B cell (primary cell): ENCODE measurements at regions not wholly inside any gene's neighbourhood (a gene's known extent, or its start where the extent isn't known, plus 50 kb on each side); places are given as distances from the start of the nearest gene placed in this dataset.

Source experiments
- ATAC-seq: fragments of 200-7000 bp; cut with Tn5 transposase; one replicate; pipeline ENCODE4 v1.10.0; 2021; ENCODE audit warnings: low read depth, mild to moderate bottlenecking, moderate number of reproducible peaks, moderate library complexity
- CTCF ChIA-PET: fragments of 350-600 bp; sonication (Branson Sonifier 250); formaldehyde crosslinking; loops from one replicate; lab custom pipeline; 2021; ENCODE audit warnings: antibody characterized with exemption, inconsistent platforms; lab: Charles Lee
- POLR2A ChIA-PET: fragments of 350-600 bp; sonication (Branson Sonifier 250); formaldehyde crosslinking; loops from one replicate; lab custom pipeline; 2021; ENCODE audit warnings: antibody characterized with exemption; lab: Charles Lee
- DNase-seq: peaks from one replicate; pipeline ENCODE4 v3.0.0; 2013
- H2AFZ ChIP-seq: 2 replicates; pipeline ENCODE4 v1.6.1; 2012; ENCODE audit warnings: mild to moderate bottlenecking, low read depth, low read length; ENCODE audit not compliant: insufficient read depth, poor library complexity, severe bottlenecking
- H3K27ac ChIP-seq, 2 donors: 1 replicate in 1 of 2; 2 replicates in 1 of 2; pipeline ENCODE4 v1.5.1; 2012 to 2013; ENCODE audit warnings: low read length in 2 of 2, mild to moderate bottlenecking in 2 of 2, moderate library complexity in 1 of 2
- H3K27me3 ChIP-seq, 4 experiments: fragments of 200-600 bp in 1 of 4; sonication (generic) in 1 of 4; replicated peaks in 1 of 4; 1 replicate in 2 of 4; 2 replicates in 2 of 4; pipeline versions ENCODE4 v1.6.1 to v1.7.0; 2013 to 2016; ENCODE audit warnings: low read length in 3 of 4, mild to moderate bottlenecking in 2 of 4, mixed read lengths in 1 of 4, moderate library complexity in 1 of 4; ENCODE audit not compliant: insufficient read depth in 4 of 4, control insufficient read depth in 3 of 4; ENCODE audit errors: control extremely low read depth in 1 of 4
- H3K36me3 ChIP-seq, 2 experiments: replicated peaks in 1 of 2; 1 replicate in 1 of 2; 2 replicates in 1 of 2; pipeline versions ENCODE4 v1.6.1 to v1.7.1; 2013; ENCODE audit warnings: low read length in 1 of 2; ENCODE audit not compliant: insufficient read depth in 2 of 2, control insufficient read depth in 1 of 2; ENCODE audit errors: control extremely low read depth in 1 of 2, extremely low read depth in 1 of 2
- H3K4me1 ChIP-seq, 2 donors: fragments of 200-600 bp in 1 of 2; sonication (generic) in 1 of 2; 1 replicate in 1 of 2; 2 replicates in 1 of 2; pipeline versions ENCODE4 v1.5.1 to v1.6.1; 2013 to 2017; ENCODE audit warnings: low read length in 2 of 2; ENCODE audit not compliant: control insufficient read depth in 2 of 2, insufficient read depth in 2 of 2
- H3K4me2 ChIP-seq: replicated peaks from 2 replicates; pipeline ENCODE3; 2012; ENCODE audit warnings: mild to moderate bottlenecking, low read depth, low read length; ENCODE audit not compliant: poor library complexity, severe bottlenecking
- H3K4me3 ChIP-seq, 5 experiments: fragments of 200-600 bp in 1 of 5; sonication (generic) in 1 of 5; 1 replicate in 3 of 5; 2 replicates in 2 of 5; pipeline versions ENCODE4 v1.5.1 to v1.7.0; 2011 to 2016; ENCODE audit warnings: low read length in 4 of 5, mild to moderate bottlenecking in 4 of 5, low read depth in 2 of 5, control low read depth in 1 of 5, moderate library complexity in 1 of 5; ENCODE audit not compliant: insufficient read depth in 1 of 5; ENCODE audit errors: control extremely low read depth in 1 of 5, extremely low read depth in 1 of 5
- H3K79me2 ChIP-seq: fragments of 200-600 bp; sonication (generic); one replicate; pipeline ENCODE4 v1.6.0; 2016; ENCODE audit warnings: low read length; ENCODE audit not compliant: control insufficient read depth, insufficient read depth
- H3K9ac ChIP-seq: fragments of 200-600 bp; sonication (generic); 2 replicates; pipeline ENCODE4 v1.6.1; 2017; ENCODE audit warnings: mild to moderate bottlenecking, low read length, moderate library complexity
- H3K9me3 ChIP-seq, 3 donors: one replicate each; pipeline versions ENCODE4 v1.6.1 to v1.7.1; 2013; ENCODE audit warnings: low read length in 2 of 3; ENCODE audit not compliant: control insufficient read depth in 2 of 3, insufficient read depth in 1 of 3; ENCODE audit errors: control extremely low read depth in 1 of 3
- H4K20me1 ChIP-seq: 2 replicates; pipeline ENCODE4 v1.6.0; 2012; ENCODE audit warnings: mild to moderate bottlenecking, low read length; ENCODE audit not compliant: insufficient read depth, control insufficient read depth, poor library complexity, severe bottlenecking
- H3K27ac Mint-ChIP-seq: one replicate; pipeline ENCODE4 v1.8.0; 2021; ENCODE audit warnings: mixed read lengths
- H3K27me3 Mint-ChIP-seq: one replicate; pipeline ENCODE4 v1.8.0; 2021; ENCODE audit warnings: mixed read lengths
- H3K4me1 Mint-ChIP-seq: one replicate; pipeline ENCODE4 v1.8.0; 2021; ENCODE audit warnings: mixed read lengths
- H3K4me3 Mint-ChIP-seq: one replicate; pipeline ENCODE4 v1.8.0; 2021; ENCODE audit warnings: mixed read lengths
- H3K9me3 Mint-ChIP-seq: one replicate; pipeline ENCODE4 v1.8.0; 2022; ENCODE audit warnings: mixed read lengths; ENCODE audit not compliant: insufficient read depth
- EZH2 ChIP-seq: IDR thresholded peaks from 2 replicates; pipeline ENCODE4 v1.6.1; 2012; ENCODE audit warnings: borderline replicate concordance, low read depth, mild to moderate bottlenecking, moderate library complexity, low read length; ENCODE audit not compliant: insufficient read depth, poor library complexity, severe bottlenecking
- WGBS: methylation state at CpG from one replicate; pipeline ENCODE4 v1.1.5; 2013; ENCODE audit warnings: missing lambda C conversion rate; ENCODE audit not compliant: insufficient coverage; 5-methylcytosine and 5-hydroxymethylcytosine counted together
- intact Hi-C: fragments of 100-400 bp; cut with micrococcal nuclease; formaldehyde crosslinking; loops from one replicate; pipeline ENCODE4 v1.10.0; 2022
- TF ChIP-seq, protein P1 (sequence below): fragments of 200-600 bp; IDR thresholded peaks from one replicate; pipeline ENCODE4 v1.8.0; 2022; ENCODE audit warnings: antibody characterized with exemption, mild to moderate bottlenecking

DNA sequence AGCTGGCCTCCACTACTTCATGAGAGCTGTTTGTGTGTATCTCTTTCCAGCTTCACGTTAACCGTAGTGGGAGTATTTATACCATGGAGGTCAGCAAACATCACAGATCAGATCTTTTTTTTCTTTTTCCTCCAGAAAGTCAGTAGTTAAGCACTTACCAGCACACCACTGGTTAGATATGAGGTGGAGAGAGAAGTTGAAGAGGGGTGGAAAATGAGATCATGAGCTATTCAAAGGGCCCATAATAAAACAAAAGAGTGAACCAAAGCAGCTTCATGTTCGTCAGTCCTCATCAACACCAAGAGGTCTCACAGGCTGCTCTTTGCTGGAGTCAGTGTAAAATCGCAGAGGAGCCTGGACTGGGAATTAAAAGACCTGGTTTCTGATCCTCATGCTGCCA is 125.1 kb upstream of the SGK1 start:
- POLR2A ChIA-PET = no interaction called here
- CTCF ChIA-PET = no interaction called here
- H4K20me1 ChIP-seq = no peaks in the 10 kb centered on the region

DNA sequence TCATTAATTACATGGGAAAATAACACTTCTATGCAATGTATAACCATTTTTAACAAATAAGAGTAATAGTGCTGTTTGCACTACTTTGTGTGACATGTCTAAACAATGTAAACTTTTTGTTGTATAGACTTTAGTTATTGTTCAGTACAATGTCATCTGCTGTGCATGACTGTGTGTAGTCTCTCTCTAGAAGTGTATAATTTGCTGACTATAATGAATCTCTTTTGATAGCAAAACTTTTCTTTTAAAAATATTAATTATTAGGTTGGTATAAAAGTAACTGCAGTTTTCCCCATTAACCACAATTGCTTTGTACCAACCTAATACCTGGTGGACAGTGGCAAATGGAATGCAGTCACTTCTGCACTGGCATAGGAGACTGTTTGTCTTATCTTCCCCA is 124.2 kb upstream of the SGK1 start:
- Histone ChIP-seq H3K4me3 (no peak overlapping the region), H3K9me3 (no peaks in the 10 kb centered on the region), H4K20me1 (no peaks in the 10 kb centered on the region), H3K27me3 (no peaks in the 10 kb centered on the region), H2AFZ (no peak overlapping the region), H3K4me2 (no peak overlapping the region), H3K27ac (no peak overlapping the region), H3K36me3 (no peaks in the 10 kb centered on the region), H3K79me2 (no peaks in the 10 kb centered on the region), H3K9ac (no peak overlapping the region), H3K4me1 (peaks cover 5 to 6% of the 10 kb centered on the region in 2 donors)
- intact Hi-C loops = no loop called here
- H3K4me3 Mint-ChIP-seq = no peak overlapping the region
- H3K27me3 Mint-ChIP-seq = no peaks in the 10 kb centered on the region
- H3K9me3 Mint-ChIP-seq = no peaks in the 10 kb centered on the region
- TF ChIP-seq, protein P1, sequence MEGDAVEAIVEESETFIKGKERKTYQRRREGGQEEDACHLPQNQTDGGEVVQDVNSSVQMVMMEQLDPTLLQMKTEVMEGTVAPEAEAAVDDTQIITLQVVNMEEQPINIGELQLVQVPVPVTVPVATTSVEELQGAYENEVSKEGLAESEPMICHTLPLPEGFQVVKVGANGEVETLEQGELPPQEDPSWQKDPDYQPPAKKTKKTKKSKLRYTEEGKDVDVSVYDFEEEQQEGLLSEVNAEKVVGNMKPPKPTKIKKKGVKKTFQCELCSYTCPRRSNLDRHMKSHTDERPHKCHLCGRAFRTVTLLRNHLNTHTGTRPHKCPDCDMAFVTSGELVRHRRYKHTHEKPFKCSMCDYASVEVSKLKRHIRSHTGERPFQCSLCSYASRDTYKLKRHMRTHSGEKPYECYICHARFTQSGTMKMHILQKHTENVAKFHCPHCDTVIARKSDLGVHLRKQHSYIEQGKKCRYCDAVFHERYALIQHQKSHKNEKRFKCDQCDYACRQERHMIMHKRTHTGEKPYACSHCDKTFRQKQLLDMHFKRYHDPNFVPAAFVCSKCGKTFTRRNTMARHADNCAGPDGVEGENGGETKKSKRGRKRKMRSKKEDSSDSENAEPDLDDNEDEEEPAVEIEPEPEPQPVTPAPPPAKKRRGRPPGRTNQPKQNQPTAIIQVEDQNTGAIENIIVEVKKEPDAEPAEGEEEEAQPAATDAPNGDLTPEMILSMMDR = no peak
- no peak for TF ChIP-seq EZH2
- no peak for ATAC-seq
- CTCF ChIA-PET = no interaction called here
- peaks cover 12% of the 10 kb centered on the region for H3K4me1 Mint-ChIP-seq
- no peak overlapping the region for H3K27ac Mint-ChIP-seq
- POLR2A ChIA-PET = no interaction called here
- no peak for DNase-seq

More for the DNA sequence above, 125.1 kb upstream of the SGK1 start:
- Histone ChIP-seq H3K4me1 (peaks cover 0 to 5% of the 10 kb centered on the region in 2 donors), H3K4me2 (no peak overlapping the region), H3K79me2 (no peaks in the 10 kb centered on the region), H3K27me3 (no peaks in the 10 kb centered on the region), H3K36me3 (no peaks in the 10 kb centered on the region), H2AFZ (no peak overlapping the region), H3K27ac (no peak overlapping the region), H3K4me3 (no peak overlapping the region), H3K9me3 (no peaks in the 10 kb centered on the region), H3K9ac (no peak overlapping the region)
- intact Hi-C loops = no loop called here
- H3K9me3 Mint-ChIP-seq = no peaks in the 10 kb centered on the region
- no peak for TF ChIP-seq EZH2
- TF ChIP-seq, protein P1 = no peak
- ATAC-seq = no peak
- H3K4me1 Mint-ChIP-seq = peaks cover 14% of the 10 kb centered on the region
- H3K4me3 Mint-ChIP-seq = no peak overlapping the region
- no peak overlapping the region for H3K27ac Mint-ChIP-seq
- no peaks in the 10 kb centered on the region for H3K27me3 Mint-ChIP-seq
- WGBS = no CpG with 5 or more reads among the region's 4 CpGs
- no peak for DNase-seq
